Liver (tissue), 3 donors: ENCODE measurements at regions not wholly inside any gene's neighbourhood (a gene's known extent, or its start where the extent isn't known, plus 50 kb on each side); places are given as distances from the start of the nearest gene placed in this dataset.

ENCODE experiments used
- CTCF ChIP-seq: fragments of 150-350 bp; IDR thresholded peaks from 2 replicates; pipeline ENCODE4 v1.5.1; 2017; ENCODE audit warnings: improper control_type of control experiment, low read depth, low read length; ENCODE audit not compliant: missing input control
- RXRA ChIP-seq, 2 donors: IDR thresholded peaks; 2 replicates each; pipeline ENCODE4 v1.6.1; 2017 to 2018; ENCODE audit warnings: antibody characterized with exemption in 2 of 2, mild to moderate bottlenecking in 1 of 2
- donor health status: healthy.
- donor health status: healthy.

GRCh38 chr10:100693821-100694220 lies 51.6 kb upstream of the PAX2 start:
- TF ChIP-seq CTCF (no peak), RXRA (IDR thresholded peaks at IDR 0.05) (no peak)
